K562 (cell line): ENCODE measurements at regions not wholly inside any gene's neighbourhood (a gene's known extent, or its start where the extent isn't known, plus 50 kb on each side); places are given as distances from the start of the nearest gene placed in this dataset.

ENCODE experiments used
- ATAC-seq: fragments of 200-7000 bp; cut with Tn5 transposase; 3 replicates; pipeline ENCODE4 v1.9.1; 2020; ENCODE audit warnings: moderate library complexity
- BruUV-seq: library from RNA; stranded (reverse); fragments of 400-500 nt; replicated peaks from 2 replicates; lab custom pipeline; 2021; lab: Mats Ljungman, UMichigan
- CTCF ChIA-PET: fragments of 300-600 bp; formaldehyde crosslinking; extraction: SDS; loops from one replicate; lab custom pipeline; 2021; ENCODE audit warnings: low intra/inter-chr PET ratio; lab: Yijun Ruan, JAX
- POLR2A ChIA-PET: fragments of 300-600, 350-650 bp; sonication (Branson Sonifier 250); formaldehyde crosslinking; extraction: SDS; loops from one replicate; lab custom pipeline; 2021; ENCODE audit warnings: antibody characterized with exemption, inconsistent platforms; lab: Yijun Ruan, JAX
- DNase-seq, 4 experiments: peaks; one replicate each; pipeline versions ENCODE4 v3.0.0 to v3.0.0-alpha.2; 2011 to 2018; ENCODE audit warnings: low spot score in 3 of 4, mixed read lengths in 3 of 4; ENCODE audit errors: extremely low read depth in 1 of 4
- FAIRE-seq: peaks from 2 replicates; lab custom pipeline; 2011; peaks lifted over from hg19 to GRCh38; lab: Jason Lieb, UNC
- H2AFZ ChIP-seq: 2 replicates; pipeline ENCODE4 v1.6.0; 2011; ENCODE audit warnings: low read depth, low read length, control low read depth, inconsistent platforms
- H3K27ac ChIP-seq: fragments of 200-600 bp; 3 replicates; pipeline ENCODE4 v1.8.0; 2011; ENCODE audit warnings: low read depth, mild to moderate bottlenecking, control low read depth, inconsistent platforms, low read length, moderate library complexity, mixed read lengths; ENCODE audit errors: extremely low read depth
- H3K27me3 ChIP-seq, 2 experiments: fragments of 300-600 bp in 1 of 2; 2 replicates in 1 of 2; 3 replicates in 1 of 2; pipeline versions ENCODE4 v1.6.0 to v1.8.0; 2011; ENCODE audit warnings: inconsistent platforms in 2 of 2, low read length in 2 of 2, mild to moderate bottlenecking in 1 of 2, mixed read lengths in 1 of 2, moderate library complexity in 1 of 2; ENCODE audit not compliant: control insufficient read depth in 2 of 2, insufficient read depth in 2 of 2
- H3K36me3 ChIP-seq: fragments of 300-600 bp; 3 replicates; pipeline ENCODE4 v1.8.0; 2011; ENCODE audit warnings: mild to moderate bottlenecking, low read length, inconsistent platforms; ENCODE audit not compliant: control insufficient read depth, insufficient read depth
- H3K4me1 ChIP-seq, 2 experiments: fragments of 200-600 bp in 1 of 2; replicated peaks in 1 of 2; 2 replicates in 1 of 2; 3 replicates in 1 of 2; pipeline versions ENCODE4 v1.5.1 to v1.8.0; 2011; ENCODE audit warnings: inconsistent platforms in 2 of 2, low read length in 2 of 2, mild to moderate bottlenecking in 1 of 2, mixed read lengths in 1 of 2, moderate library complexity in 1 of 2; ENCODE audit not compliant: control insufficient read depth in 2 of 2, insufficient read depth in 2 of 2
- H3K4me2 ChIP-seq: 2 replicates; pipeline ENCODE4 v1.6.1; 2011; ENCODE audit warnings: low read length, control low read depth, inconsistent platforms, mixed read lengths; ENCODE audit not compliant: insufficient read depth
- H3K4me3 ChIP-seq: fragments of 200-600 bp; sonication (generic), shearing (Covaris generic); 2 replicates; pipeline ENCODE4 v1.5.1; 2016; ENCODE audit warnings: control low read depth, inconsistent platforms
- H3K79me2 ChIP-seq: fragments of 200-600 bp; 3 replicates; pipeline ENCODE4 v1.8.0; 2011; ENCODE audit warnings: low read length, inconsistent platforms; ENCODE audit not compliant: control insufficient read depth, insufficient read depth
- H3K9ac ChIP-seq, 2 experiments: 2 replicates each; pipeline versions ENCODE4 v1.6.0 to v1.6.1; 2011; ENCODE audit warnings: low read depth in 2 of 2, low read length in 2 of 2, control low read depth in 1 of 2, inconsistent platforms in 1 of 2, mild to moderate bottlenecking in 1 of 2, mixed read lengths in 1 of 2; ENCODE audit not compliant: insufficient read depth in 1 of 2
- H3K9me1 ChIP-seq: one replicate; pipeline ENCODE4 v1.6.0; 2011; ENCODE audit warnings: inconsistent platforms, mild to moderate bottlenecking, low read length, moderate library complexity; ENCODE audit not compliant: control insufficient read depth, insufficient read depth
- H3K9me3 ChIP-seq: replicated peaks from 2 replicates; pipeline ENCODE4 v1.5.1; 2011; ENCODE audit warnings: low read depth, low read length, inconsistent platforms; ENCODE audit not compliant: control insufficient read depth, insufficient read depth
- H4K20me1 ChIP-seq: replicated peaks from 2 replicates; pipeline ENCODE4 v1.6.1; 2011; ENCODE audit warnings: low read length, inconsistent platforms, mixed read lengths; ENCODE audit not compliant: control insufficient read depth, insufficient read depth
- CC2D1A ChIP-seq: fragments of 450-650 bp; IDR thresholded peaks from 2 replicates; pipeline ENCODE4 v1.6.1; 2017; ENCODE audit warnings: mild to moderate bottlenecking
- ETV5 ChIP-seq: sonication (generic); formaldehyde crosslinking; IDR thresholded peaks from 2 replicates; pipeline ENCODE4 v1.4.0; 2020; ENCODE audit warnings: low read depth, mild to moderate bottlenecking, missing genetic modification reagents
- FIP1L1 ChIP-seq: fragments of 200-400 bp; formaldehyde crosslinking; IDR thresholded peaks from 2 replicates; pipeline ENCODE4 v1.6.1; 2018; ENCODE audit warnings: mild to moderate bottlenecking, low read depth, low read length; ENCODE audit not compliant: poor library complexity, severe bottlenecking
- HDGF ChIP-seq: fragments of 450-650 bp; IDR thresholded peaks from 2 replicates; pipeline ENCODE4 v1.6.1; 2016
- HNRNPL ChIP-seq: fragments of 200-400 bp; formaldehyde crosslinking; IDR thresholded peaks from 2 replicates; pipeline ENCODE4 v1.6.1; 2017; ENCODE audit warnings: low read depth, mild to moderate bottlenecking, low read length
- HOXB6 ChIP-seq: fragments of 250-450 bp; sonication (Bioruptor Pico); IDR thresholded peaks from 2 replicates; pipeline ENCODE4 v1.5.1; 2022; ENCODE audit warnings: mild to moderate bottlenecking, borderline replicate concordance
- MCM2 ChIP-seq: fragments of 450-650 bp; IDR thresholded peaks from 2 replicates; pipeline ENCODE4 v1.6.1; 2017; ENCODE audit warnings: low read depth, mild to moderate bottlenecking
- MECOM ChIP-seq: fragments of 250-450 bp; sonication (Bioruptor Pico); IDR thresholded peaks from 2 replicates; pipeline ENCODE4 v1.8.0; 2022; ENCODE audit warnings: inconsistent platforms
- MIER1 ChIP-seq: fragments of 450-650 bp; IDR thresholded peaks from 2 replicates; pipeline ENCODE4 v1.6.1; 2016; ENCODE audit warnings: antibody characterized with exemption, mild to moderate bottlenecking, low read depth
- MTA3 ChIP-seq: fragments of 450-650 bp; formaldehyde crosslinking; IDR thresholded peaks from 2 replicates; pipeline ENCODE4 v1.6.1; 2017; ENCODE audit warnings: mild to moderate bottlenecking, borderline replicate concordance
- POLR2A ChIP-seq: fragments of 450-650 bp; conservative IDR thresholded peaks from 2 replicates; pipeline ENCODE4 v1.6.1; 2016
- ZBTB7A ChIP-seq: IDR thresholded peaks from 2 replicates; pipeline ENCODE4 v1.6.1; 2011; ENCODE audit warnings: low read depth, mild to moderate bottlenecking, low read length, moderate library complexity, borderline replicate concordance; ENCODE audit not compliant: control insufficient read depth
- ZNF134 ChIP-seq: fragments of 250-450 bp; sonication (Bioruptor Pico); conservative IDR thresholded peaks from 2 replicates; pipeline ENCODE4 v1.4.0; 2020
- ZNF311 ChIP-seq: fragments of 250-450 bp; sonication (Bioruptor Pico); IDR thresholded peaks from 2 replicates; pipeline ENCODE4 v1.4.0; 2020; ENCODE audit warnings: mild to moderate bottlenecking, moderate library complexity
- ZNF79 ChIP-seq: fragments of 250-450 bp; sonication (Bioruptor Pico); IDR thresholded peaks from 2 replicates; pipeline ENCODE4 v1.4.0; 2020; ENCODE audit warnings: low read depth, mild to moderate bottlenecking, moderate library complexity
- in situ Hi-C: fragments of 300-500 bp; cut with MboI; formaldehyde crosslinking; loops from 4 replicates; pipeline ENCODE4 v1.15.0; 2018; ENCODE audit warnings: inconsistent platforms, mixed read lengths
- intact Hi-C: fragments of 100-400 bp; cut with micrococcal nuclease; formaldehyde crosslinking; loops from 2 replicates; pipeline ENCODE4 v1.14.2; 2022
- TF ChIP-seq, protein P1 (sequence below), 2 experiments: IDR thresholded peaks in 1 of 2; conservative IDR thresholded peaks in 1 of 2; 2 replicates each; pipeline ENCODE4 v1.6.1; 2016; ENCODE audit warnings: low read depth in 2 of 2, mild to moderate bottlenecking in 1 of 2, missing compliant biosample characterization in 1 of 2, missing genetic modification characterization in 1 of 2, moderate library complexity in 1 of 2
- TF ChIP-seq, protein P2 (sequence below): fragments of 250-450 bp; sonication (Bioruptor Pico); IDR thresholded peaks from 2 replicates; pipeline ENCODE4 v1.8.0; 2021; ENCODE audit warnings: moderate library complexity, mild to moderate bottlenecking, inconsistent platforms
- TF ChIP-seq, protein P3 (sequence below), 3 experiments: IDR thresholded peaks in 2 of 3; conservative IDR thresholded peaks in 1 of 3; 2 replicates each; pipeline ENCODE4 v1.5.1; 2011 to 2012; ENCODE audit warnings: low read length in 3 of 3, mild to moderate bottlenecking in 3 of 3, control low read depth in 2 of 3, improper control_type of control experiment in 1 of 3, inconsistent platforms in 1 of 3, low read depth in 1 of 3, mixed read lengths in 1 of 3, moderate library complexity in 1 of 3; ENCODE audit not compliant: insufficient read depth in 2 of 3

DNA sequence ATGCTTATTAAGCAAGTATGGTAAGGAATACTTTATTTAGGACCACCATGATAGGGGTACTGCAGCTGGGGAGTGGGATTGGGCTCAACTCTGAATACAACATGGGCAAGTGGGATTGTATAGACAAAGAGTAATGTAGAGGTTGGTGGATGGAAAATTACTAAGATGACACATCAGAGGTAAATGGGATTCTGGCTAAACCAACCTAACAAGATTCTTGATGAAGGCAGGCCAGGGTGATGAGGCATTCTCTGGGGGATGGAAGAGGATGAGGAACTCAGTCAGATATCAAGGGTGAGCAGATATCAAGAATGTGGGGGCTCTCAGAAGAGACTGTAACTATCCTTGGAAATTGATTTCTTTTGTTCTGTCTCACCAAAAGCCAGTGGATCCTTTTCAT, 107.2 kb downstream of the NMUR2 start:
- in situ Hi-C loops, result no loop called here
- CTCF ChIA-PET, result no interaction called here
- BruUV-seq, result no TSS peak

More for the DNA sequence above, 107.2 kb downstream of the NMUR2 start:
- Histone ChIP-seq H3K4me3 (no peak overlapping the region), H3K9me1 (no peaks in the 10 kb centered on the region)
- TF ChIP-seq HNRNPL, result no peak
- TF ChIP-seq MIER1, result no peak
- no peak for TF ChIP-seq MTA3
- TF ChIP-seq CC2D1A, result no peak
- TF ChIP-seq HDGF, result no peak
- no peak for TF ChIP-seq ZNF134 (CRISPR knock-in tag)
- TF ChIP-seq HOXB6, result no peak
- TF ChIP-seq MECOM (CRISPR knock-in tag), result no peak
- no peak for TF ChIP-seq MCM2
- TF ChIP-seq ZNF311 (CRISPR knock-in tag), result no peak
- TF ChIP-seq, protein P1, sequence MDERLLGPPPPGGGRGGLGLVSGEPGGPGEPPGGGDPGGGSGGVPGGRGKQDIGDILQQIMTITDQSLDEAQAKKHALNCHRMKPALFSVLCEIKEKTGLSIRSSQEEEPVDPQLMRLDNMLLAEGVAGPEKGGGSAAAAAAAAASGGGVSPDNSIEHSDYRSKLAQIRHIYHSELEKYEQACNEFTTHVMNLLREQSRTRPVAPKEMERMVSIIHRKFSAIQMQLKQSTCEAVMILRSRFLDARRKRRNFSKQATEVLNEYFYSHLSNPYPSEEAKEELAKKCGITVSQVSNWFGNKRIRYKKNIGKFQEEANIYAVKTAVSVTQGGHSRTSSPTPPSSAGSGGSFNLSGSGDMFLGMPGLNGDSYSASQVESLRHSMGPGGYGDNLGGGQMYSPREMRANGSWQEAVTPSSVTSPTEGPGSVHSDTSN (CRISPR knock-in tag; IDR thresholded peaks at IDR 0.05; ENCODE audit: low read depth), result no peak
- TF ChIP-seq, protein P1 (tag; conservative IDR thresholded peaks at IDR 0.05; ENCODE audit: low read depth), result no peak
- TF ChIP-seq FIP1L1, result no peak
- TF ChIP-seq POLR2A, result no peak
- TF ChIP-seq, protein P2, sequence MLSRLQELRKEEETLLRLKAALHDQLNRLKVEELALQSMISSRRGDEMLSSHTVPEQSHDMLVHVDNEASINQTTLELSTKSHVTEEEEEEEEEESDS, result no peak
- no peak for TF ChIP-seq ZBTB7A
- TF ChIP-seq ETV5 (CRISPR knock-in tag), result no peak
- no peak for TF ChIP-seq ZNF79 (CRISPR knock-in tag)
- TF ChIP-seq, protein P3, sequence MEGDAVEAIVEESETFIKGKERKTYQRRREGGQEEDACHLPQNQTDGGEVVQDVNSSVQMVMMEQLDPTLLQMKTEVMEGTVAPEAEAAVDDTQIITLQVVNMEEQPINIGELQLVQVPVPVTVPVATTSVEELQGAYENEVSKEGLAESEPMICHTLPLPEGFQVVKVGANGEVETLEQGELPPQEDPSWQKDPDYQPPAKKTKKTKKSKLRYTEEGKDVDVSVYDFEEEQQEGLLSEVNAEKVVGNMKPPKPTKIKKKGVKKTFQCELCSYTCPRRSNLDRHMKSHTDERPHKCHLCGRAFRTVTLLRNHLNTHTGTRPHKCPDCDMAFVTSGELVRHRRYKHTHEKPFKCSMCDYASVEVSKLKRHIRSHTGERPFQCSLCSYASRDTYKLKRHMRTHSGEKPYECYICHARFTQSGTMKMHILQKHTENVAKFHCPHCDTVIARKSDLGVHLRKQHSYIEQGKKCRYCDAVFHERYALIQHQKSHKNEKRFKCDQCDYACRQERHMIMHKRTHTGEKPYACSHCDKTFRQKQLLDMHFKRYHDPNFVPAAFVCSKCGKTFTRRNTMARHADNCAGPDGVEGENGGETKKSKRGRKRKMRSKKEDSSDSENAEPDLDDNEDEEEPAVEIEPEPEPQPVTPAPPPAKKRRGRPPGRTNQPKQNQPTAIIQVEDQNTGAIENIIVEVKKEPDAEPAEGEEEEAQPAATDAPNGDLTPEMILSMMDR (IDR thresholded peaks at IDR 0.05 in 2 of 3, conservative IDR thresholded peaks at IDR 0.05 in 1 of 3; ENCODE audit: insufficient read depth in 2 of 3, low read depth in 1 of 3, low read length in 3 of 3), result no peak
- TF ChIP-seq, all 486 proteins: peak for 0
- Histone ChIP-seq H3K9me3 (peaks cover 2% of the 10 kb centered on the region; the same call in 1 of the 2 replicates), H3K79me2 (no peaks in the 10 kb centered on the region), H3K4me1 (no peaks in the 10 kb centered on the region), H3K4me2 (no peak overlapping the region), H3K9ac (no peak overlapping the region), H4K20me1 (no peaks in the 10 kb centered on the region), H3K27me3 (no peaks in the 10 kb centered on the region), H3K27ac (no peak overlapping the region), H2AFZ (no peak overlapping the region), H3K36me3 (no peaks in the 10 kb centered on the region)
- POLR2A ChIA-PET, result no interaction called here
- intact Hi-C loops, result no loop called here
- FAIRE-seq (no peak), ATAC-seq (no peak), DNase-seq (no peak)
